Heart right ventricle (tissue), 16 donors: ENCODE measurements at regions not wholly inside any gene's neighbourhood (a gene's known extent, or its start where the extent isn't known, plus 50 kb on each side); places are given as distances from the start of the nearest gene placed in this dataset.

Source experiments
- ATAC-seq, 8 donors: fragments of 200-7000 bp; cut with Tn5 transposase; one replicate each; pipeline ENCODE4 v1.9.1; 2020; ENCODE audit warnings: mild to moderate bottlenecking in 8 of 8, moderate library complexity in 8 of 8, moderate number of reproducible peaks in 1 of 8
- DNase-seq, 2 donors: peaks; one replicate each; pipeline ENCODE4 v3.0.0-alpha.2; 2020
- H3K27ac ChIP-seq, 10 donors: fragments of 200-600 bp; sonication (generic) in 2 of 10; one replicate each; pipeline versions ENCODE4 v1.5.0 to v1.8.0; 2020 to 2022; ENCODE audit warnings: mild to moderate bottlenecking in 3 of 10
- H3K27me3 ChIP-seq, 7 donors: fragments of 200-600 bp; one replicate each; pipeline ENCODE4 v1.8.0; 2021 to 2022; ENCODE audit warnings: mild to moderate bottlenecking in 2 of 7
- H3K36me3 ChIP-seq, 9 donors: fragments of 200-600 bp; sonication (generic) in 1 of 9; one replicate each; pipeline versions ENCODE4 v1.5.0 to v1.8.0; 2020 to 2022; ENCODE audit warnings: mild to moderate bottlenecking in 2 of 9
- H3K4me1 ChIP-seq, 9 donors: fragments of 200-600 bp; sonication (generic) in 1 of 9; one replicate each; pipeline versions ENCODE4 v1.5.0 to v1.8.0; 2020 to 2022; ENCODE audit warnings: mild to moderate bottlenecking in 4 of 9
- H3K4me3 ChIP-seq, 10 donors: fragments of 200-600 bp; sonication (generic) in 2 of 10; one replicate each; pipeline versions ENCODE4 v1.5.0 to v1.8.0; 2020 to 2022; ENCODE audit warnings: mild to moderate bottlenecking in 7 of 10, moderate library complexity in 2 of 10
- H3K9me3 ChIP-seq, 11 donors: fragments of 200-600 bp in 10 of 11; sonication (generic) in 2 of 11; one replicate each; pipeline versions ENCODE4 v1.5.0 to v1.8.0; 2013 to 2022; ENCODE audit warnings: mild to moderate bottlenecking in 2 of 11, control low read depth in 1 of 11, moderate library complexity in 1 of 11
- WGBS, 2 donors: extraction: QIAGEN DNeasy Blood & Tissue Kit; methylation state at CpG; one replicate each; pipeline ENCODE4 v1.1.7; 2013; ENCODE audit warnings: inconsistent platforms in 1 of 2; 5-methylcytosine and 5-hydroxymethylcytosine counted together
- intact Hi-C, 10 donors: fragments of 100-400 bp; cut with DNase I; formaldehyde crosslinking; loops; one replicate each; pipeline versions ENCODE4 v1.11.1 to v1.14.2; 2022
- TF ChIP-seq, protein P1 (sequence below), 9 donors: fragments of 200-600 bp; sonication (generic) in 2 of 9; IDR thresholded peaks; one replicate each; pipeline versions ENCODE4 v1.5.0 to v1.8.0; 2021 to 2022; ENCODE audit warnings: antibody characterized with exemption in 9 of 9, mild to moderate bottlenecking in 5 of 9, moderate library complexity in 1 of 9
- donor health status: Arrhythmogenic right ventricular cardiomyopathy.
- donor health status: ischemic (EF 13 %, LVEDD 7.1; RV severe dilation, severe dysfunction).
- donor health status: healthy with polysubstance abuse.
- donor health status: DM: no; HTN: yes; CAD: no.
- donor health status: DM: no; HTN: no; CAD: no.
- donor health status: ischemic (EF 25% LVEDD 6.9; RV normal size, moderate dysfunction).
- donor health status: ischemic (EF 25% LVEDD 5.7; RV mildly dilated, moderate dysfunction).
- donor health status: healthy.
- donor health status: DM: yes; HTN: yes; CAD: no.
- donor health status: Ischemic cardiomyopathy.
- donor health status: ischemic (EF 35%, LVEDD 5.7; RV mildly dilated, moderate dysfunction).
- donor health status: nonischemic (EF 11% LVEDD 7.7; RV severe dilation, severe dysfunction).
- donor health status: DM: yes; HTN: yes; CAD: no.
- donor health status: PGD.
- donor health status: ischemic (EF 29% LVEDD 5.4; RV normal size, mild dysfunction).
- donor health status: nonischemic (EF 23%, LVEDD 6.1; RV moderate dilation, normal function).

- DNase-seq (no peak), ATAC-seq (no peak)
- Histone ChIP-seq H3K27me3 (no peaks in the 10 kb centered on the region), H3K4me3 (peak overlapping the region in 1 of 10 donors; percentile 41), H3K36me3 (no peaks in the 10 kb centered on the region), H3K27ac (peak overlapping the region in 1 of 10 donors; percentile 76), H3K4me1 (peaks cover 0 to 19% (median 0%) of the 10 kb centered on the region in 9 donors), H3K9me3 (peaks cover 0 to 2% (median 0%) of the 10 kb centered on the region in 11 donors)
- TF ChIP-seq, protein P1, sequence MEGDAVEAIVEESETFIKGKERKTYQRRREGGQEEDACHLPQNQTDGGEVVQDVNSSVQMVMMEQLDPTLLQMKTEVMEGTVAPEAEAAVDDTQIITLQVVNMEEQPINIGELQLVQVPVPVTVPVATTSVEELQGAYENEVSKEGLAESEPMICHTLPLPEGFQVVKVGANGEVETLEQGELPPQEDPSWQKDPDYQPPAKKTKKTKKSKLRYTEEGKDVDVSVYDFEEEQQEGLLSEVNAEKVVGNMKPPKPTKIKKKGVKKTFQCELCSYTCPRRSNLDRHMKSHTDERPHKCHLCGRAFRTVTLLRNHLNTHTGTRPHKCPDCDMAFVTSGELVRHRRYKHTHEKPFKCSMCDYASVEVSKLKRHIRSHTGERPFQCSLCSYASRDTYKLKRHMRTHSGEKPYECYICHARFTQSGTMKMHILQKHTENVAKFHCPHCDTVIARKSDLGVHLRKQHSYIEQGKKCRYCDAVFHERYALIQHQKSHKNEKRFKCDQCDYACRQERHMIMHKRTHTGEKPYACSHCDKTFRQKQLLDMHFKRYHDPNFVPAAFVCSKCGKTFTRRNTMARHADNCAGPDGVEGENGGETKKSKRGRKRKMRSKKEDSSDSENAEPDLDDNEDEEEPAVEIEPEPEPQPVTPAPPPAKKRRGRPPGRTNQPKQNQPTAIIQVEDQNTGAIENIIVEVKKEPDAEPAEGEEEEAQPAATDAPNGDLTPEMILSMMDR (IDR thresholded peaks at IDR 0.05), result no peak
- intact Hi-C loops, result no loop called here
- 83 to 85% methylated on average over 1 of the region's 1 CpG for WGBS, 2 donors
Observed at GRCh38 chr1:239717918-239718184, 331.5 kb downstream of the CHRM3 start.

DNA sequence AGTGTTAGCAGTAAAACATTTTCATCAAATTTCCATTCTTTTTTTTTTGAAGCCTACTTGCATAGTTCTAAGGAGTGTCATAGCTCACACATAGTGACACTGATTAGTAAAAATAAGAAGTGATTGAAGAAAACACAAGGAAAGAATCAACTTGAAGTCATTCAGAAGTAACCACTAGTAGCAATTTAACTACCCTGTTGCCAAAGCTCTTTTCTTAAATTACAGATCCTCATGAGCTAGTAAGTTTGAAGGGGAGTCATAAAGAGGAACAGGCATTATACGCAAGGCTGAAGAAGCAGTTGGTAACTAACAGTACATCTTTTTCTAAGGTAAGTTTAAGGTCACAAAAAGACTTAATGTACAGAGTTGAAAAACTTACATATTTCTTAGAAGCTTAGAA lies 332.2 kb downstream of the CHRM3 start:
- WGBS, 2 donors, result 90 to 92% methylated on average over 1 of the region's 1 CpG
- Histone ChIP-seq H3K4me1 (peaks cover 0 to 19% (median 0%) of the 10 kb centered on the region in 9 donors), H3K36me3 (no peaks in the 10 kb centered on the region), H3K27ac (peak overlapping the region in 1 of 10 donors; percentile 76), H3K9me3 (peaks cover 0 to 2% (median 0%) of the 10 kb centered on the region in 11 donors), H3K4me3 (peak overlapping the region in 1 of 10 donors; percentile 41), H3K27me3 (no peaks in the 10 kb centered on the region)
- DNase-seq (no peak), ATAC-seq (no peak)
- intact Hi-C loops, result no loop called here
- TF ChIP-seq, protein P1 (IDR thresholded peaks at IDR 0.05), result no peak

DNA sequence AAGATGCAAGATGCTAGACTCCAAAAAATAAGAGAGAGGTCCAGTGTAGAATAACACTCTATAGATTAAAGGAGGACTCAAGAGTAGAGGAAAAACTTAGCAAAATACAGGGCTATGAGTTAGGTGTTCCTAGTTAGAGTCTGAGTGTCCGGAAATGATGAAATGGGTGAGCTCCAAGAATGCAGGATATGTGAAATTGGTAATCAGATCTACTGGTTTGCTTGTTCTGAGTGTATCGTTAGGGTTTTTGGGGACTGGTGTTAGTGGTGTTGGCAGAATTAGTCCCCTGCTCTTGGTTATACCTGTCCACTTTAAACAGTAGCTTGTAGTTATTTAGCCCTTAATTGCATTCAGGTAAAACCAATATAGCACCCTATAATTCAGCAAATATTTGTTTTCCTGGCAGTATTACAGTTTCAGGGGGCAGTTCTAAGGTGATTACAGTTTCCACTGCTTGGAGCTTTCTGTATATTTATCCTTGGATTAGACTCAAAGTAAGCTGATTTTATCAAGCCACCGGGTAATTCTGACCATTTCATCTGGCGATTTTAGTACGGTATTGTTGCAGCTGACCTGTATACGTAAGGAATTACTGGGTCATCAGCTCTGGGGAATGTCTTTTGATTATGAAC lies 332.7 kb downstream of the CHRM3 start:
- Histone ChIP-seq H3K4me1 (peaks cover 0 to 19% (median 0%) of the 10 kb centered on the region in 9 donors), H3K4me3 (peak overlapping the region in 1 of 10 donors; percentile 41)

GRCh38 chr1:239719642-239720258 lies 333.4 kb downstream of the CHRM3 start:
- H3K27ac ChIP-seq, result peak overlapping the region in 1 of 10 donors; percentile 76
- TF ChIP-seq, protein P1 (IDR thresholded peaks at IDR 0.05), result no peak
- peaks cover 0 to 19% (median 0%) of the 10 kb centered on the region in 9 donors for H3K4me1 ChIP-seq
- H3K27me3 ChIP-seq, result no peaks in the 10 kb centered on the region
- intact Hi-C loops, result no loop called here
- 66 to 68% methylated on average over 11 of the region's 11 CpGs for WGBS, 2 donors
- H3K36me3 ChIP-seq, result no peaks in the 10 kb centered on the region
- H3K4me3 ChIP-seq, result peak overlapping the region in 1 of 10 donors; percentile 41
- peaks cover 0 to 2% (median 0%) of the 10 kb centered on the region in 11 donors for H3K9me3 ChIP-seq
- DNase-seq (no peak), ATAC-seq (peak in 1 of 8 donors; percentile 27)

More for the DNA sequence above, 332.7 kb downstream of the CHRM3 start:
- H3K27me3 ChIP-seq, result no peaks in the 10 kb centered on the region
- 71 to 79% methylated on average over 6 of the region's 6 CpGs for WGBS, 2 donors
- TF ChIP-seq, protein P1 (IDR thresholded peaks at IDR 0.05), result no peak
- DNase-seq, result no peak
- H3K36me3 ChIP-seq, result no peaks in the 10 kb centered on the region
- peaks cover 0 to 2% (median 0%) of the 10 kb centered on the region in 11 donors for H3K9me3 ChIP-seq
- intact Hi-C loops, result no loop called here
- no peak for ATAC-seq
- peak overlapping the region in 1 of 10 donors; percentile 76 for H3K27ac ChIP-seq
